ENCODE measurements at regions not wholly inside any gene's neighbourhood (a gene's known extent, or its start where the extent isn't known, plus 50 kb on each side); places are given as distances from the start of the nearest gene placed in this dataset.

- TF ChIP-seq EZH2 (IDR thresholded peaks at IDR 0.05; ENCODE audit: borderline replicate concordance, low read depth, low read length, poor library complexity, severe bottlenecking) (no peak), CTCF (conservative IDR thresholded peaks at IDR 0.05; ENCODE audit: low read depth, low read length) (no peak)
- Histone ChIP-seq H3K4me1 (ENCODE audit: insufficient read depth, low read length, poor library complexity, severe bottlenecking) (no peaks in the 10 kb centered on the region), H3K4me3 (ENCODE audit: low read depth, low read length, poor library complexity, severe bottlenecking) (peak overlapping the region; percentile 86), H3K36me3 (ENCODE audit: insufficient read depth, low read length, poor library complexity, severe bottlenecking) (no peaks in the 10 kb centered on the region), H3K27ac (ENCODE audit: low read depth, low read length, poor library complexity, severe bottlenecking) (no peak overlapping the region), H3K9me3 (ENCODE audit: low read depth, low read length, poor library complexity, severe bottlenecking) (no peaks in the 10 kb centered on the region), H3K27me3 (replicated peaks; ENCODE audit: insufficient read depth, low read depth, low read length, poor library complexity) (no peaks in the 10 kb centered on the region)
- intact Hi-C loops (cut with micrococcal nuclease; ENCODE audit: unreplicated experiment) = loop anchor here (5.0 to 10.0 kb wide), 2 partner anchors 104 to 222 kb away; partner anchors contain the start of gene SVIL
- BruUV-seq (replicated peaks) = no TSS peak
- DNase-seq (ENCODE audit: low spot score) = peak; percentile 37
- ChIA-PET POLR2A (ENCODE audit: low non-redundant PET) (no interaction called here), CTCF (interaction anchor here (1.5 kb wide), 1 partner anchor 214 kb away, joined by 3 read pairs; no protein-coding TSS in a partner anchor)
Observed at GRCh38 chr10:29736366-29737073, 101.7 kb upstream of the SVIL start.

GRCh38 chr10:29735628-29736365 is 101.0 kb upstream of the SVIL start:
- Histone ChIP-seq H3K4me3 (ENCODE audit: low read depth, low read length, poor library complexity, severe bottlenecking) (peak overlapping the region; percentile 86), H3K27ac (ENCODE audit: low read depth, low read length, poor library complexity, severe bottlenecking) (peak overlapping the region; percentile 75), H3K4me1 (ENCODE audit: insufficient read depth, low read length, poor library complexity, severe bottlenecking) (no peaks in the 10 kb centered on the region), H3K36me3 (ENCODE audit: insufficient read depth, low read length, poor library complexity, severe bottlenecking) (no peaks in the 10 kb centered on the region), H3K9me3 (ENCODE audit: low read depth, low read length, poor library complexity, severe bottlenecking) (no peaks in the 10 kb centered on the region), H3K27me3 (replicated peaks; ENCODE audit: insufficient read depth, low read depth, low read length, poor library complexity) (no peaks in the 10 kb centered on the region)
- TF ChIP-seq EZH2 (IDR thresholded peaks at IDR 0.05; ENCODE audit: borderline replicate concordance, low read depth, low read length, poor library complexity, severe bottlenecking) = no peak
- TF ChIP-seq CTCF (conservative IDR thresholded peaks at IDR 0.05; ENCODE audit: low read depth, low read length) = peak; percentile 95
- CTCF ChIA-PET = interaction anchor here (1.5 kb wide), 1 partner anchor 213 kb away, joined by 3 read pairs; no protein-coding TSS in a partner anchor
- peak; percentile 86 for DNase-seq (ENCODE audit: low spot score)
- POLR2A ChIA-PET (ENCODE audit: low non-redundant PET) = no interaction called here
- BruUV-seq (replicated peaks) = no TSS peak
- intact Hi-C loops (cut with micrococcal nuclease; ENCODE audit: unreplicated experiment) = loop anchor here (5.0 to 10.0 kb wide), 2 partner anchors 103 to 221 kb away; partner anchors contain the start of gene SVIL

- intact Hi-C loops (cut with micrococcal nuclease; ENCODE audit: unreplicated experiment) = loop anchor here (5.0 to 10.0 kb wide), 2 partner anchors 103 to 220 kb away; partner anchors contain the start of gene SVIL
- ChIA-PET CTCF (no interaction called here), POLR2A (ENCODE audit: low non-redundant PET) (no interaction called here)
- peak overlapping the region; percentile 86 for H3K4me3 ChIP-seq (ENCODE audit: low read depth, low read length, poor library complexity, severe bottlenecking)
- no peaks in the 10 kb centered on the region for H3K27me3 ChIP-seq (replicated peaks; ENCODE audit: insufficient read depth, low read depth, low read length, poor library complexity)
- peak overlapping the region; percentile 75 for H3K27ac ChIP-seq (ENCODE audit: low read depth, low read length, poor library complexity, severe bottlenecking)
- no peaks in the 10 kb centered on the region for H3K4me1 ChIP-seq (ENCODE audit: insufficient read depth, low read length, poor library complexity, severe bottlenecking)
- TF ChIP-seq CTCF (conservative IDR thresholded peaks at IDR 0.05; ENCODE audit: low read depth, low read length) (no peak), EZH2 (IDR thresholded peaks at IDR 0.05; ENCODE audit: borderline replicate concordance, low read depth, low read length, poor library complexity, severe bottlenecking) (no peak)
- no peaks in the 10 kb centered on the region for H3K9me3 ChIP-seq (ENCODE audit: low read depth, low read length, poor library complexity, severe bottlenecking)
- BruUV-seq (replicated peaks) = no TSS peak
- peak; percentile 71 for DNase-seq (ENCODE audit: low spot score)
- H3K36me3 ChIP-seq (ENCODE audit: insufficient read depth, low read length, poor library complexity, severe bottlenecking) = no peaks in the 10 kb centered on the region
Observed at GRCh38 chr10:29734962-29735627, 100.3 kb upstream of the SVIL start.

All from A673 (cell line).